HAP-1 (cell line): ENCODE measurements at regions not wholly inside any gene's neighbourhood (a gene's known extent, or its start where the extent isn't known, plus 50 kb on each side); places are given as distances from the start of the nearest gene placed in this dataset.
"Not testable (repeated sequence)": the region's sequence is repeated elsewhere in the genome, so short reads cannot be mapped to it uniquely, and the experiment has no call there.

Experiments used
- DNase-seq, 2 experiments: peaks; one replicate each; pipeline ENCODE4 v3.0.0-alpha.2; 2016 to 2020; ENCODE audit warnings: low spot score in 2 of 2
- H3K27me3 ChIP-seq: fragments of 250-450 bp; sonication (Bioruptor Pico); 2 replicates; pipeline ENCODE4 v1.5.1; 2020; ENCODE audit warnings: low read depth, mild to moderate bottlenecking, moderate library complexity
- H3K36me3 ChIP-seq: fragments of 250-450 bp; sonication (Bioruptor Pico); replicated peaks from 2 replicates; pipeline ENCODE4 v1.5.1; 2020; ENCODE audit warnings: mild to moderate bottlenecking
- H3K4me1 ChIP-seq: fragments of 250-450 bp; sonication (Bioruptor Pico); 2 replicates; pipeline ENCODE4 v1.5.1; 2020; ENCODE audit warnings: mild to moderate bottlenecking
- H3K4me3 ChIP-seq: fragments of 250-450 bp; sonication (Bioruptor Pico); 2 replicates; pipeline ENCODE4 v1.5.1; 2020; ENCODE audit warnings: mild to moderate bottlenecking, moderate library complexity
- H3K9me3 ChIP-seq: fragments of 250-450 bp; sonication (Bioruptor Pico); 2 replicates; pipeline ENCODE4 v1.5.1; 2020; ENCODE audit warnings: mild to moderate bottlenecking, moderate library complexity
- in situ Hi-C: fragments of 300-500 bp; cut with MboI; formaldehyde crosslinking; loops from 3 replicates; pipeline ENCODE4 v1.14.3; 2020; ENCODE audit warnings: low sequenced_read_pairs, inconsistent platforms, mixed read lengths

GRCh38 chr1:185654199-185654951 lies 79.8 kb upstream of the HMCN1 start:
- Histone ChIP-seq H3K9me3 (no peaks in the 10 kb centered on the region), H3K4me1 (peaks cover 6% of the 10 kb centered on the region), H3K36me3 (no peaks in the 10 kb centered on the region), H3K27me3 (no peaks in the 10 kb centered on the region), H3K4me3 (no peak overlapping the region)
- in situ Hi-C loops, result loop anchor here (25.0 kb wide), 1 partner anchor 342 kb away; the partner anchor contains the start of gene IVNS1ABP
- no peak for DNase-seq

DNA sequence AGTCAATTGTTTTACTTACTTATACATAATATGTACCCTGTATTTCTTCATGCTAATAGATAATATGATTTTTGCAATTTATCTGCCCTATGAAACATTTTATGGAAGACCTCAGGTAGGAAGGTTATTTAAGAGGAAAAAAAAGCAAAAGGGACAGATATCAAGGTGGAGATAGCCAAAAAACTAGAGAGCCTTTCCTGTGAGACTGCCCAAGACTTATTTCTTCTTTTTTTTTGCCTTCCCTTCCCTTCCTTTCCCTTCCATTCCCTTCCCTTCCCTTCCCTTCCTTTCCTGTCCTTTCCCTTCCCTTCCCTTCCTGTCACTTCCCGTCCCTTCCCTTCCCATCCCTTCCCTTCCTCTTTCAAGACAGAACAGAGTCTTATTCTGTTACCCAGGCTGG lies 80.6 kb upstream of the HMCN1 start:
- Histone ChIP-seq H3K9me3 (no peaks in the 10 kb centered on the region), H3K4me1 (peaks cover 6% of the 10 kb centered on the region), H3K27me3 (no peaks in the 10 kb centered on the region), H3K4me3 (no peak overlapping the region), H3K36me3 (no peaks in the 10 kb centered on the region)
- in situ Hi-C loops, result loop anchor here (25.0 kb wide), 1 partner anchor 341 kb away; the partner anchor contains the start of gene IVNS1ABP
- DNase-seq, result no peak

GRCh38 chr1:185652348-185652747 lies 81.8 kb upstream of the HMCN1 start:
- no peak for DNase-seq
- no peaks in the 10 kb centered on the region for H3K9me3 ChIP-seq
- no peaks in the 10 kb centered on the region for H3K27me3 ChIP-seq
- in situ Hi-C loops, result loop anchor here (25.0 kb wide), 1 partner anchor 340 kb away; the partner anchor contains the start of gene IVNS1ABP
- no peaks in the 10 kb centered on the region for H3K36me3 ChIP-seq
- no peak overlapping the region for H3K4me3 ChIP-seq
- peaks cover 10% of the 10 kb centered on the region for H3K4me1 ChIP-seq

DNA sequence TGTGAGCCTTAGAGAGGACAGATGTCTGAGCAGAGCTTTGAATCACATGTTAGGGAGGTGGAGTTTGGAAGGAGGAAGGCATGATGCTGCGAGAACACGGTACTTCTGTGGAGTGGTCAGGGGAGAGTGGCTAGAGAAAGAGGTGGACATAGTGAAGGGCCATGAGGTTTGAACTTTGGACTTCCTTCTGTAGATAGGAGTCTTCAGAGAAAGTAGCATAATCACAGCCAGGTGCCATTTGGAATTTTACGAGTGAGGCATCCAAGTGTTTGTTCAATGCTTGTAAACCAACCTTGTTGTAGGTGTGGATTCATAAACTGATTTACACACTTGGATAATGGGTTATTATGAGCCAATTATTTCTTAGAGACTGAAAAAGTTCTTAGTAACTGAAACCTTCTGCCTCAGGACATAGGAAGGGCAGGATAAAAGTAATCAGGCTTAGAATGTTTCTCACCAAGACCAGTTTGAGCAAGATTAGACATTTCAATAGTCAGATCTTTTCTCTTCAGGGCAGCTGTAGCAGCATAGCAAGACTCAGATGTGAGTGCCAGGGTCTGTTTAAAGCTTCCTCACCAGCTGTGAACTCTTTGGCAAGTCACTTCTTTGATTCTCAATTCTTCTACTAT lies 83.5 kb upstream of the HMCN1 start:
- no peak for DNase-seq
- Histone ChIP-seq H3K4me1 (peaks cover 22% of the 10 kb centered on the region), H3K27me3 (no peaks in the 10 kb centered on the region), H3K4me3 (no peak overlapping the region), H3K36me3 (no peaks in the 10 kb centered on the region), H3K9me3 (no peaks in the 10 kb centered on the region)
- in situ Hi-C loops, result loop anchor here (25.0 kb wide), 1 partner anchor 338 kb away; the partner anchor contains the start of gene IVNS1ABP

- Histone ChIP-seq H3K27me3 (no peaks in the 10 kb centered on the region), H3K4me3 (no peak overlapping the region), H3K4me1 (peaks cover 30% of the 10 kb centered on the region), H3K9me3 (peaks cover 5% of the 10 kb centered on the region; the same call in 1 of the 2 replicates), H3K36me3 (no peaks in the 10 kb centered on the region)
- DNase-seq, result no peak
- in situ Hi-C loops, result no loop called here
Observed at GRCh38 chr1:185648858-185649589, 85.2 kb upstream of the HMCN1 start.

DNA sequence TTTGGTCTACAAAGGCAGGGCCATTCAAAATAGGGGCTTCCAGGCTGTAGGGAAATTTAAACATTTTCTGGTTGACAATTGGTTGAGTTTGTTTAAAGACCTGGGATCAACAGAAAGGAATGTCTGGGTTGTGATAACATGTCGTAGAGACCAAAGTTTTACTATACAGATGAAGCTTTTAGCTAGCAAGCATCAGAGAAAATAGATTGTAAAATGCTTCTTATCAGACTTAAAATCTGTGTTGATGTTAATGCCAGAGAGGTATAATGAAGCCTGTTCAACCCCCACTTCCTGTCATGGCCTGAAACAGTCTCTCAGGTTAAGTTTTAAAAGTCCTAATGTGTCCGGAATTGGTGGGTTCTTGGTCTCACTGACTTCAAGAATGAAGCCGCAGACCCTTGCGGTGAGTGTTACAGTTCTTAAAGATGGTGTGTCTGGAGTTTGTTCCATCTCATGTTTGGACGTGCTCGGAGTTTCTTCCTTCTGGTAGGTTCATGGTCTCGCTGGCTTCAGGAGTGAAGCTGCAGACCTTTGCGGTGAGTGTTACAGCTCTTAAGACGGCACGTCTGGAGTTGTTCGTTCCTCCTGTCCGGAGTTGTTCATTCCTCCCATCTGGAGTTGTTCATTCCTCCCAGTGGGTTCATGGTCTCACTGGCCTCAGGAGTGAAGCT lies 86.5 kb upstream of the HMCN1 start:
- DNase-seq, H3K36me3 ChIP-seq, H3K27me3 ChIP-seq, H3K9me3 ChIP-seq, H3K4me3 ChIP-seq, in situ Hi-C loops: not testable (repeated sequence)
- peaks cover 30% of the 10 kb centered on the region for H3K4me1 ChIP-seq

GRCh38 chr1:185646202-185646683 lies 87.9 kb upstream of the HMCN1 start:
- in situ Hi-C loops, result no loop called here
- DNase-seq, result peak; percentile 86 to 98

DNA sequence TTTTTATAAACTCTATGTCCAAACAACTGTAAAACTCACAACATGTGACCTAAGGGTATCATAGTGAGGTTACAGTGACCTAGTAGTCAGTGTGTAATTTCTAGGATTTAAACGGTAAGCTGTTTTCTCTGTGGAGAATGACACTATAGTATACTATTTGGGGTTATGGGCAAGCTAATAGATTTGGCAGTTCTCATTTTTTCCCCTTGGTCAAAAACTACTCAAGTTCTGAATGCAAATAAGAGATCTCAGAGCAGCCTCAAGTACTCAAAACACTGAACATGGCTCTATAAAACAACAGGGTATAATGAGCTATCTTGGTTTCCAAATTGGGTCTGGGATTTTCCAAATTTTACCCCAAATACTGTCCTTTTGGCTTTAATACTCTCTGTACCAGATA lies 88.5 kb upstream of the HMCN1 start:
- no peak for DNase-seq
- Histone ChIP-seq H3K4me1 (peaks cover 29% of the 10 kb centered on the region), H3K27me3 (no peaks in the 10 kb centered on the region), H3K9me3 (peaks cover 6% of the 10 kb centered on the region; the same call in 1 of the 2 replicates), H3K36me3 (no peaks in the 10 kb centered on the region), H3K4me3 (no peak overlapping the region)
- in situ Hi-C loops, result no loop called here

More at GRCh38 chr1:185646202-185646683, 87.9 kb upstream of the HMCN1 start:
- no peaks in the 10 kb centered on the region for H3K36me3 ChIP-seq
- H3K4me3 ChIP-seq, result peak overlapping the region; percentile 6; the same call in 1 of the 2 replicates
- peaks cover 6% of the 10 kb centered on the region; the same call in 1 of the 2 replicates for H3K9me3 ChIP-seq
- H3K27me3 ChIP-seq, result no peaks in the 10 kb centered on the region
- peaks cover 30% of the 10 kb centered on the region for H3K4me1 ChIP-seq

DNA sequence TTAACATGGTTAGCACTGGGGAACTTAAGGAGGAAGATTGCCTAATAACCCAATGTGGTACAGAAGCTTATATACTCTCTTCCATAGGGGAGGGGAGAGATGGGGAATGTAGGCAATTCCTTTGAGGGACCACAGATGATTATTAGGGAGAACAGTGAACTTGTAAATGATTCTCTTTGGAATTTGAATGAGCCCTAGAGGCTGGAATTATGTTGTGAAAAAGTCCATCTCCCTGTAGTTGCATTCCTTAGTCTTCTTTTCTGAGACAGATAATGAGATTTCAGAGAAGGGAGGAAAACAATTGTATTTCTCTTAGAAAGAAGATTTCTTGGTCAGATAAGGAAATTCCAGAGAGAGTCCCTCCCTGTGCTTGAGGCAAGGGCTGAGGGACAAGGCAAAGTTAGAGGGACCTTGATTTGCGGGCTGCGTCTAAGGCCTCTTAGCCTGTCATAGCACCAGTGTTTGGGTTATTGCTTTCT lies 89.0 kb upstream of the HMCN1 start:
- Histone ChIP-seq H3K36me3 (no peaks in the 10 kb centered on the region), H3K27me3 (no peaks in the 10 kb centered on the region), H3K9me3 (peaks cover 6% of the 10 kb centered on the region; the same call in 1 of the 2 replicates), H3K4me1 (peaks cover 28% of the 10 kb centered on the region), H3K4me3 (no peak overlapping the region)
- DNase-seq, result peak; percentile 75 to 97
- in situ Hi-C loops, result no loop called here

DNA sequence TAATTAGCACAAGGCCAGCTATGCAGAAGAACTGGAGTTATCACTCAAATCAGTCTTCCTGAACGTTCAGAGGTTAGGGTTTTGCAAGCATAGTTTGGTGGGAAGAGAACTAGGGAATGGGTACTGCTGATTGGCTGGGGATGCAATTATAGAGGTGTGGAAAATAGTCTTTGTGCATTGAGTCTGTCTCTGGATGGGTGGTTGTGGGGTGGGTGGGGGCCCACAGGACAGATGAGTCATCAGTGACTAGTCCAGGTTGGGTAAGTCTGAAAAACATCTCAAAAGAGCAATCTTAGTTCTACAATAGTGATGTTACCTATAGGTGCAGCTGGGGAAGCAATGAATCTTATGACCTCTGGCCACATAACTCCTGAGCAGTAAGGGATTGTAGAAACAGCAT lies 89.7 kb upstream of the HMCN1 start:
- Histone ChIP-seq H3K4me1 (peaks cover 28% of the 10 kb centered on the region), H3K27me3 (no peaks in the 10 kb centered on the region), H3K4me3 (no peak overlapping the region), H3K36me3 (no peaks in the 10 kb centered on the region), H3K9me3 (peaks cover 6% of the 10 kb centered on the region; the same call in 1 of the 2 replicates)
- in situ Hi-C loops, result no loop called here
- DNase-seq, result no peak

GRCh38 chr1:185636848-185637247 lies 97.3 kb upstream of the HMCN1 start:
- H3K4me1 ChIP-seq, result no peaks in the 10 kb centered on the region
- no peaks in the 10 kb centered on the region for H3K27me3 ChIP-seq
- H3K36me3 ChIP-seq, result no peaks in the 10 kb centered on the region
- H3K9me3 ChIP-seq, result no peaks in the 10 kb centered on the region
- no peak for DNase-seq
- in situ Hi-C loops, result no loop called here
- H3K4me3 ChIP-seq, result no peak overlapping the region

DNA sequence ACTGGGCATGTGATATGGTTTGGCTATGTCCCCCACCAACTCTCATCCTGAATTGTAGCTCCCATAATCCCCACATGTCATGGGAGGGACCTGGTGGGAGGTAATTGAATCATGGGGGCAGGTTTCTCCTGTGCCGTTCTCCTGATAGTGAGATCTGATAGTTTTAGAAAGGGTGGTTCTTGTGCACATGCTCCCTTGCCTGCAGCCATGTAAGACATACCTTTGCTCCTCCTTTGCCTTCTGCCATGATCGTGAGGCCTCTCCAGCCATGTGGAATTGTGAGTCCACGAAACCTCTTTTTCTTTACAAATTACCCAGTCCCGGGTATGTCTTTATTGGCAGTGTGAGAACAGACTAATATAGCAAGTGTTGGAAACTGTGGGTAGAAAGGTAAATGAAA lies 99.5 kb upstream of the HMCN1 start:
- H3K4me1 ChIP-seq, result no peaks in the 10 kb centered on the region
- in situ Hi-C loops, result no loop called here
- no peak overlapping the region for H3K4me3 ChIP-seq
- H3K27me3 ChIP-seq, result no peaks in the 10 kb centered on the region
- H3K36me3 ChIP-seq, result no peaks in the 10 kb centered on the region
- no peak for DNase-seq
- no peaks in the 10 kb centered on the region for H3K9me3 ChIP-seq
